ENCODE measurements at regions not wholly inside any gene's neighbourhood (a gene's known extent, or its start where the extent isn't known, plus 50 kb on each side); places are given as distances from the start of the nearest gene placed in this dataset.

- no peak for DNase-seq (ENCODE audit: low read depth)
Observed at GRCh38 chr6:30806581-30807183, 62.3 kb upstream of the IER3 start.

- no peak for DNase-seq (ENCODE audit: low read depth)
Observed at GRCh38 chr6:30804333-30804732, 60.0 kb upstream of the IER3 start.

GRCh38 chr6:30802731-30803130 lies 58.4 kb upstream of the IER3 start:
- no peak for DNase-seq (ENCODE audit: low read depth)

GRCh38 chr6:30801950-30802349 lies 57.6 kb upstream of the IER3 start:
- no peak for DNase-seq (ENCODE audit: low read depth)

GRCh38 chr6:30800871-30801270 lies 56.5 kb upstream of the IER3 start:
- no peak for DNase-seq (ENCODE audit: low read depth)

GRCh38 chr6:30799210-30799609 lies 54.9 kb upstream of the IER3 start:
- DNase-seq (ENCODE audit: low read depth), result no peak

- no peak for DNase-seq (ENCODE audit: low read depth)
Observed at GRCh38 chr6:30798494-30798893, 54.1 kb upstream of the IER3 start.

- no peak for DNase-seq (ENCODE audit: low read depth)
Observed at GRCh38 chr6:30795549-30796293, 51.4 kb upstream of the IER3 start.

Measured in fibroblast of the conjunctiva (primary cell).